ENCODE measurements at regions not wholly inside any gene's neighbourhood (a gene's known extent, or its start where the extent isn't known, plus 50 kb on each side); places are given as distances from the start of the nearest gene placed in this dataset.
"Not testable (repeated sequence)": the region's sequence is repeated elsewhere in the genome, so short reads cannot be mapped to it uniquely, and the experiment has no call there.

DNA sequence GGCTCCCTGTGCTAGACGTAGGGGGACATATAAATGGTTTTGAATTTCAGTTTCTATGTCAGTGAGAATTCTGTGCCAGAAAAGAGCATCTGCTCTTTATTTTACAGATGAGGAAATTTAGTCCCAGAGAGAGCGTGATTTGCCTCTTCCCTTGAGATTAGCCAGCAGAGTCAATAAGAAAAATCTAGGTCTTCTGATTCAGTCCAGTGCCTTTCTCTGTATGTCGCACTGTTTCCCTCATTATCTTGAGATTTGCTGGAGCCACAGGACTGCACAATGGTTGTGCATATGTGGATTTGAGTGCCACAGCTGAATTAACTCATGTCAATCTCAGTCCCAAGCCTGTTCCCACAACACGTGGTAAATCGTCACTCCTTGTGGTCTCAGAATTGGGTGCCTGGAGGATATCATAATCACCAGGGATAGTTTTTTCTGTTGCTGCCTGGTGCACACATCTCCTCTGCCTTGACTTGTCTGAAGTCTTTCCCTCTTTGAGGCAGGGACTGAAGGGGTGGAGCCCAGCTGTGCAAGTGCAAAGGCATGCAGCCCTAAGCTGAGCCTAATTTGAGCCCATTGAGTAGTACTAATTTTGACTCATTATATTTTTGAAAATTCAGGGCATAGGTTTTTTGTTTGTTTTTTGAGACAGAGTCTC is 276.7 kb downstream of the SOX4 start:
- Histone ChIP-seq H3K4me2 (peak overlapping the region; percentile 83), H3K9me3 (peaks cover 48% of the 10 kb centered on the region), H4K20me1 (no peaks in the 10 kb centered on the region), H3K4me3 (peak overlapping the region; percentile 47), H3K4me1 (peaks cover 64% of the 10 kb centered on the region), H3K36me3 (peaks cover 16% of the 10 kb centered on the region; the same call in 1 of the 2 replicates), H3K27me3 (no peaks in the 10 kb centered on the region), H3K9ac (peak overlapping the region; percentile 65; the same call in 1 of the 2 replicates), H3K27ac (peak overlapping the region; percentile 82)
- TF ChIP-seq Cebpa-rat (IDR thresholded peaks at IDR 0.05) = no peak

DNA sequence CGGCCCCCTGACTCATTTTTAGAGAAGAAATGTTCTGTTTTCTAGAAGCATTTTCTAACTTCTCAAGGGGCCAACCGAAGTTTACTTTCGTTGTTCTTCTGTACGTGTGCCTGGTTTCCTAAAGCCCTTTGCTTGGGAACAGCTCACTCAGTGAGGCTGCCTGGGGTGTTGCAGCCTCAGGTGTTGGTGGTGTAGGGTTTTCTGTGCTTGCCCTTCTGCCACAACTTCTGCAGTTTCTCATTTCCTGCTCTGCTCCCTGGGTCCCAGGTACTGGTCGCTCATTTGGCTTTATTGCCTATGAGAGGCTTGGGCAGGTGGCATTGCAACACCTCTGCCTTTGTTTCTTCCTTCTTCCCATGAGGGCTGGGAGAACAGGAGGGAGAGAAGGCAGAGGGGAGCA is 278.3 kb downstream of the SOX4 start:
- Histone ChIP-seq H3K4me3 (no peak overlapping the region; the same call in 1 of the 2 replicates), H3K4me2 (peak overlapping the region; percentile 83), H3K27me3 (no peaks in the 10 kb centered on the region), H3K36me3 (peaks cover 10% of the 10 kb centered on the region; the same call in 1 of the 2 replicates), H3K27ac (peak overlapping the region; percentile 82), H3K9ac (peak overlapping the region; percentile 65; the same call in 1 of the 2 replicates), H4K20me1 (no peaks in the 10 kb centered on the region), H3K9me3 (peaks cover 50% of the 10 kb centered on the region), H3K4me1 (peaks cover 64% of the 10 kb centered on the region)
- TF ChIP-seq Cebpa-rat (IDR thresholded peaks at IDR 0.05) = no peak

DNA sequence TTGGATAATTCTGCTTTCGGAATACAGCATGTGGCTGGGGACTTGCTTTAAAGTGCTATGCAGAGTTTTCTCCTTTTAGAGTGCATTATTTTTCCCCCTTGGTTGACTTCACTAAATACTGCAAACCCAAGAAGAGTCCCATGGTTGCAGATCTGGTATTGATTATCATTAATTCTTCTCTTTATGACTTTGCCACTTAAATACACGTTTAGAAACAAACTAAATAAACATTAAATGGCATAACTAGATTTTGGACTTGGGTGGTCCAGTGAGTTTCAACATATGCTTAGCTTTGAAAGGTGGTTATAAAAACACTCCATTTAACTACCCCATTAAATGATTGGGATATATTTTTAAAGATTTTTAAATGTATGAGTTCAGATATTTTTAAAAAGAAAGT is 279.2 kb downstream of the SOX4 start:
- Histone ChIP-seq H3K4me3 (no peak overlapping the region), H3K9ac (no peak overlapping the region), H3K36me3 (peaks cover 10% of the 10 kb centered on the region; the same call in 1 of the 2 replicates), H3K4me2 (peak overlapping the region; percentile 83), H3K27me3 (no peaks in the 10 kb centered on the region), H4K20me1 (no peaks in the 10 kb centered on the region), H3K9me3 (peaks cover 49% of the 10 kb centered on the region), H3K4me1 (peaks cover 64% of the 10 kb centered on the region), H3K27ac (peak overlapping the region; percentile 82; the same call in 1 of the 2 replicates)
- TF ChIP-seq Cebpa-rat (IDR thresholded peaks at IDR 0.05) = no peak

DNA sequence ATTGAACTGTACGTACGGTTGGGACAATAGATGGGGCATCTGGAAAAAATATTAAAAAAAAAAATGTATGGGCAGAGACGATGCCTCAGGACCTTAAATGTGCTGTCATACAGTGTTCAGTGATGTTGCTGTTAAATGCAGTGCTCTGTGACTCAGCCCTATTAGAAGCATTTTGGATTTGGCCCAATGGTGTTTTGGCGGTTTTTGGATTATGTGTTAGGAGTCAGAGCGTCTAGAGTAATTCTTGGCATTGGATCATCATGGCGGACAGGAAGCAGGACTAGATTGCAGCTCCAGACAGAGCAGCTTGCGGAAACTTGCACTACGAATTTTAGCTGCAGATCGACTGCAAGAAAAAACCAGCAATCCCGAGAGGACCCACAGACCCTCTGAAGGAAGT is 280.0 kb downstream of the SOX4 start:
- Histone ChIP-seq H3K27me3 (no peaks in the 10 kb centered on the region), H3K9ac (no peak overlapping the region), H3K27ac (no peak overlapping the region), H3K4me2 (no peak overlapping the region), H3K4me1 (peaks cover 56% of the 10 kb centered on the region), H3K9me3 (peaks cover 52% of the 10 kb centered on the region), H3K4me3 (no peak overlapping the region), H3K36me3 (peaks cover 10% of the 10 kb centered on the region; the same call in 1 of the 2 replicates), H4K20me1 (no peaks in the 10 kb centered on the region)
- no peak for TF ChIP-seq Cebpa-rat (IDR thresholded peaks at IDR 0.05)

DNA sequence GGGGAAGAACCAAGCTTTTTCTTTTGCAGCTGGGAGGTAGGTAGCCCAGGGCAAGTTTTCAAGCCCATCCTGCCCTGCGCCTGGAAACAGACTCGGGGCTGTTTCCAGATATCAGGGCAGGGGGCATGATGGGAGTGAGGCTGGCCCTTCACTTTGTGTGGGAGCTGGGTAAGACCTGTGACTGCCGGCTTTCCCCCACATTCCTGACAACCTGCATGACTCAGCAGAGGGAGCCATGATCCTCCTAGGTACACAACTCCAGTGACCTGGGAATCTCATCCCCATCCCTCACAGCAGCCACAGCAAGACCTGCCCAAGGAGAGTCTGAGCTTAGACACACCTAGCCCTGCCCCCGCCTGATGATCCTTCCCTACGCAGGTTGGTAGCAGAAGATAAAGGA is 280.8 kb downstream of the SOX4 start:
- Histone ChIP-seq H3K4me3 (no peak overlapping the region), H3K27ac (no peak overlapping the region), H3K9me3 (peaks cover 60% of the 10 kb centered on the region), H4K20me1 (no peaks in the 10 kb centered on the region), H3K4me2 (no peak overlapping the region), H3K4me1 (peaks cover 48% of the 10 kb centered on the region), H3K36me3 (peaks cover 10% of the 10 kb centered on the region; the same call in 1 of the 2 replicates), H3K9ac (no peak overlapping the region), H3K27me3 (no peaks in the 10 kb centered on the region)
- no peak for TF ChIP-seq Cebpa-rat (IDR thresholded peaks at IDR 0.05)

DNA sequence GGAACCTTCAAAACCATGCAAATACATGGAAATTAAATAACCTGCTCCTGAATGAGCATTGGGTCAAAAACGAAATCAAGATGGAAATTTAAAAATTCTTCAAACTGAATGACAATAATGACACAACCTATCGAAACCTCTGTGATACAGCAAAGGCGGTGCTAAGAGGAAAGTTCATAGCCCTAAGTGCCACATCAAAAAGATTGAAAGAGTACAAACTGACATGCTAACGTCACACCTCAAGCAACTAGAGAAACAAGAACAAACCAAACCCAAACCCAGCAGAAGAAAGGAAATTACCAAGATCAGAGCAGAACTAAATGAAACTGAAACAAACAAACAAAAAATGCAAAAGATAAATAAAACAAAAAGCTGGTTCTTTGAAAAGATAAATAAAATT is 283.5 kb downstream of the SOX4 start:
- H3K36me3 ChIP-seq, H3K4me2 ChIP-seq, H3K9ac ChIP-seq, H3K27me3 ChIP-seq, H3K27ac ChIP-seq, H4K20me1 ChIP-seq, H3K4me3 ChIP-seq: not testable (repeated sequence)
- Histone ChIP-seq H3K9me3 (peaks cover 85% of the 10 kb centered on the region), H3K4me1 (peaks cover 21% of the 10 kb centered on the region)

DNA sequence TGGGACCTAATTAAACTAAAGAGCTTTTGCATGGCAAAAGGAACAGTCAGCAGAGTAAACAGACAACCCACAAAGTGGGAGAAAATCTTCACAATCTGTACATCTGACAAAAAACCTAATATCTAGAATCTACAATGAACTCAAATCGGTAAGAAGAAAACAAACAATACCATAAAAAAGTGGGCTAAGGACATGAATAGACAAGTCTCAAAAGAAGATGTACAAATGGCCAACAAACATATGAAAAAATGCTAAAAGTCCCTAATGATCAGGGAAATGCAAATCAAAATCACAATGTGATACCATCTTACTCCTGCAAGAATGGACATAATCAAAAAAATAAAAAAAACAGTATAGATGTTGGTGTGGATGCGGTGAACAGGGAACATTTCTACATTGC is 286.7 kb downstream of the SOX4 start:
- not testable (repeated sequence) for H3K9ac ChIP-seq, H3K27me3 ChIP-seq, H3K4me2 ChIP-seq, H3K36me3 ChIP-seq, H3K4me1 ChIP-seq, H4K20me1 ChIP-seq, H3K27ac ChIP-seq, H3K4me3 ChIP-seq
- H3K9me3 ChIP-seq = peaks cover 92% of the 10 kb centered on the region

DNA sequence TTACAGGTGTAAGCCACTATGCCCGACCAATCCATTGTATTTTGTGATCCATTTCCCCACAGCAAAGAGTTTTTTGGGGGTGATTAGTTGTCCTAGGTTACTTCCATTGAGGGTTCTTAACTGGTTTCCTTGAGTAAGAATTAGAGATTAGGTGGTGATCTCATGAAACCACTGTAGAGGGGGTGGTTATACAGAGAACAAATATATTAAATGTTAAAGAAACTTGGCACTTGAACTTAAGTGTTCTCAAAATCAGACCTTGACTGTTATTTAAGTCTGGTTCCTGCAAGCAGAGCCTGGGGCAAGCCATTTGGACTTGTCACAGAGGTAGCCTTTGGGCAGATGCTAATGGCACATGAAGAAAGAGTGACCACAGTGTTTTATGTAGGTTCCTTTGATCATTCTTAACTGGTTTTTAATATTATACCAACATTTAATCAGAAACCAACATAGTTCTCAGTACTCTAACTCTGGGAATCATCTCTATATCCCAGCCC is 288.5 kb downstream of the SOX4 start:
- H3K9me3 ChIP-seq = peaks cover 82% of the 10 kb centered on the region
- H3K9ac ChIP-seq = no peak overlapping the region
- H3K4me1 ChIP-seq = no peaks in the 10 kb centered on the region
- no peak overlapping the region for H3K4me2 ChIP-seq
- H3K36me3 ChIP-seq = no peaks in the 10 kb centered on the region
- no peaks in the 10 kb centered on the region for H3K27me3 ChIP-seq
- H3K4me3 ChIP-seq = no peak overlapping the region
- no peaks in the 10 kb centered on the region for H4K20me1 ChIP-seq
- no peak for TF ChIP-seq Cebpa-rat (IDR thresholded peaks at IDR 0.05)
- no peak overlapping the region for H3K27ac ChIP-seq

DNA sequence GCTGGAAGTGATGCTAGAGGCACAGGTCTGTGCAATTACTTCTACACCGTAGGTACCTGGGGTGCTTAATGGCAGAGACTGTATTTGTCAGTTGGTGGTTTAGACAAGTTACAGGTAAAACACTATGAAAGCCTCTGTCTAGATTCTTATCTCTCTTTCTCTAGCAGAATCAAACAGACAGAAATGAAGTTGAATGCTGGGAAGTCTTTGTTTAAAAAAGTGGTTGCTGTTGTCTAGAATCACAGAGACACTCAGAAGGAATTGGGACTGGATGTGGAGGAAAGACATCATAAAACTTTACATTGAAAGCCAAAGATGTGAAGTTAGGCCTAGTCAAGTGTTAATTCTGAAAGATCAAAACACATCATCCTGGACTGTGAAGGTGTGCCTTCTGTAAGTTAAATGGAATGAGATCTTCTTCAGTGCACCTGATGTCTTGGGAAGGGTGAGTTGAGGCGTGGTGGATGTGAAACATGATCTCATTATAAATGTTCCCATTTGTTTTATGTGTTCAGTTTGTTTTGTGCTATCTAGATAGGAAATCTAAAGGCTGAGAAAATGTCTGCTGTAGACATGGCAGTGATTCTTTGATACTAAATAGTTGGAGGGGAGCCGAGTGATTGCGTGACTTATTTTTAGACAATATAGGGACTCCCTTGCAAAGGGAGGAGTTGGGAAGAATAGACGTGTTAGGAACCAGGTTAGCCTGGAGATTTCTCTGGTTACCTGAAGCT is 290.2 kb downstream of the SOX4 start:
- no peaks in the 10 kb centered on the region for H3K27me3 ChIP-seq
- peaks cover 67% of the 10 kb centered on the region for H3K9me3 ChIP-seq
- H3K4me2 ChIP-seq = no peak overlapping the region
- TF ChIP-seq Cebpa-rat (IDR thresholded peaks at IDR 0.05) = no peak
- H3K27ac ChIP-seq = no peak overlapping the region
- no peaks in the 10 kb centered on the region for H4K20me1 ChIP-seq
- no peaks in the 10 kb centered on the region for H3K36me3 ChIP-seq
- H3K4me3 ChIP-seq = no peak overlapping the region
- H3K9ac ChIP-seq = no peak overlapping the region
- no peaks in the 10 kb centered on the region for H3K4me1 ChIP-seq

DNA sequence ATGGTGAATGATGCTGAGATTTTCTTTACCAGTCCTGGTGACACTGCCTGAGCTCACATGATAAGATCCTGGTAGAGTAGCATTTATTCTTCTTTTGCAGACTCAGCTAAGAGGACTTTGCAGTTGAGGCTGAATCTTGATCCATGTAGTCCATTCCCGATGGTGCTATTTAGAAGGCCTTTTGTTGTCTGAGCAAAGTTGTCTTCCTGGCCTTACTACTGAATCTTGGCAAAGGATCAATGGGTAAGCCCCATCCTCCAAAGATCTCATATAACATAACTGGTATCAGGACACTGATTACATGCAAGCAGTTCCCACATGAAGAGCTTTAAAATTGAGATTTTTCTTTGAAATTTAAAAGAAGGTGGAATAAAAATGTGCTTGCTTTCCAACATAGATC is 291.6 kb downstream of the SOX4 start:
- H3K4me3 ChIP-seq = no peak overlapping the region
- H3K4me2 ChIP-seq = no peak overlapping the region
- H3K9ac ChIP-seq = no peak overlapping the region
- peaks cover 60% of the 10 kb centered on the region for H3K9me3 ChIP-seq
- no peak for TF ChIP-seq Cebpa-rat (IDR thresholded peaks at IDR 0.05)
- H3K36me3 ChIP-seq = no peaks in the 10 kb centered on the region
- no peaks in the 10 kb centered on the region for H3K4me1 ChIP-seq
- H4K20me1 ChIP-seq = no peaks in the 10 kb centered on the region
- H3K27ac ChIP-seq = no peak overlapping the region
- no peaks in the 10 kb centered on the region for H3K27me3 ChIP-seq

Data from BLaER1 (cell line).